DMS 273 (cell line): ENCODE measurements at regions not wholly inside any gene's neighbourhood (a gene's known extent, or its start where the extent isn't known, plus 50 kb on each side); places are given as distances from the start of the nearest gene placed in this dataset.
"Not testable (repeated sequence)": the region's sequence is repeated elsewhere in the genome, so short reads cannot be mapped to it uniquely, and the experiment has no call there.

Experiments
- DNase-seq: peaks from one replicate; lab custom pipeline; 2025; ENCODE audit not compliant: unreplicated experiment; lab: John Stamatoyannopoulos, UW

- DNase-seq, result no peak
Observed at GRCh38 chr13:62137629-62138405, 722.2 kb upstream of the PCDH20 start.

- DNase-seq, result no peak
Observed at GRCh38 chr13:62131604-62132003, 716.0 kb upstream of the PCDH20 start.

- DNase-seq, result no peak
Observed at GRCh38 chr13:62130062-62130970, 714.7 kb upstream of the PCDH20 start.

DNA sequence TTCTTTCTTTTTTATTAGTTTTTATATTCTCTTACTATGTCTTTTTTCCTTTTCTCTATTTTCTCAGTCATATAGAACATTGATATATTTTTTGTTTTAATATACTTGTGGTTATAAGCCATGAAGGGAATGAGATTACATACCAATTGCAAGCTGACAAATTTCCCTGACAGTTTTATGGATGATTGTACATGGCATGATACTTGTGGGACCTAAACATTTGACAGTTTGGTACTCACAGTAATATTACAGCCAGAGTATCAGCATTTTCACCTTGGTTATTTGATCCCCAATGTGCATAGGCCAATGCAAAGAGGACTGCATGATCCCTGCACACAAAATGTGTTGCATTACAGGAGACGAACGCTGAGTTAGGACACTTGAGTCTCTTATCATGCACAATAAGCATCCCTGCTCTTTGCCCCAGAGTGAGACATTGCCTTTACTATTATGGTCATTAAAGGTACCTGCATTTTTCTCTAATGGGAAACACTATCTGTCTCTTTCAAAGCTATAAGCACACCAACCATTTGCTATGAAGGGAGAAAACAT lies 713.4 kb upstream of the PCDH20 start:
- no peak for DNase-seq

- no peak for DNase-seq
Observed at GRCh38 chr13:62126400-62126799, 710.8 kb upstream of the PCDH20 start.

DNA sequence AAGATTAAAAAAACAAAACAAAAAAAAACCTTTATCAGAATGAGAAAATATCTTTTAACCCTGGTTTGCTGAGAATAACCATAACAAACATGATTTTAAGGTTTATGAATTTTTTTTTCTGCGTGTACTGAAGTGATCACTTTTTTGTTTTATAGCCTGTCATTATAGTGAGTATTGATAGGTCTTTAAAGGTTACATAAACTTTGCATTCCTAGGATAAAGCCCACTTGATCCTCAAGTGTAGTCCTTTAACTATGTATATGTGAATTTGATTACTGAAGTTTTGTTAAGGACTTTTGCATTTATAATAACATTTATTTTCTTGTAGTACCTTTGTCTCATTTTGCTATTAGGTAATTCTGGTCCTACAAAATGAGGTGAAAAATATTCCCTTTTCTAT lies 709.8 kb upstream of the PCDH20 start:
- DNase-seq, result no peak

DNA sequence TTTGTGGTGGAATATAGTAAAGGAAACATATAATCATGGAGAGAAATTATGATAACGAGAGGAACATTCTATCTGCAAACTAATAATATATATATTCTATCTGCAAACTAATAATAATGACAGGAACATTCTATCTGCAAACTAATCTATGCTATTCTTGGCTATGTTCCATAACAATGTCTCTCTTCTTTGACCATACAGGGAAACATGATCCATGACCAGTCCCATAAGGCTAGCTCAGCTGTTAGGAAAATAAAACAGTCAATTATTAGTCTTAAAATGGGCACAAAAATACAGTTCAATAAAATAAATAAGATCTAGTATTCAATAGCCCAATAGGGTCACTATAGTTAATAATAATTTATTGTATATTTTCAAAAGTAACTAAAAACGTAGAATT lies 707.8 kb upstream of the PCDH20 start:
- DNase-seq, result no peak

GRCh38 chr13:62122434-62122833 lies 706.8 kb upstream of the PCDH20 start:
- DNase-seq, result no peak

GRCh38 chr13:62119739-62120700 lies 704.4 kb upstream of the PCDH20 start:
- DNase-seq, result peak; percentile 27

GRCh38 chr13:62115831-62116230 lies 700.2 kb upstream of the PCDH20 start:
- DNase-seq, result no peak

GRCh38 chr13:62113179-62113578 lies 697.5 kb upstream of the PCDH20 start:
- DNase-seq, result peak; percentile 13

GRCh38 chr13:62110079-62110478 lies 694.4 kb upstream of the PCDH20 start:
- no peak for DNase-seq

DNA sequence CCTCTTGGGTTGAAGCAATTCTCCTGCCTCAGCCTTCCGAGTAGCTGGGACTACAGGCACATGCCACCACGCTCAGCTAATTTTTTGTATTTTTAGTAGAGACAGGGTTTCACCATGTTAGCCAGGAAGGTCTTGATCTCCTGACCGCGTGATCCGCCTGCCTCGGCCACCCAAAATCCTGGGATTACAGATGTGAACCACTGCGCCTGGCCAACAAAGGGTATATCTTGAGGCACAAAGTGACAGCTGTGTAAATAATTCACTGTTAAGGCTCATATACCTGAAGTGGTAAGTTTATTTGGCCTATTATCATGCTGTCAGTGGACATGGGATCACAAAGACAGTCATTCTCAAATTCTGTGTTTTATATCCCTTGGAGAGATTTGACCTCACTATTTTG lies 688.5 kb upstream of the PCDH20 start:
- DNase-seq, result not testable (repeated sequence)

DNA sequence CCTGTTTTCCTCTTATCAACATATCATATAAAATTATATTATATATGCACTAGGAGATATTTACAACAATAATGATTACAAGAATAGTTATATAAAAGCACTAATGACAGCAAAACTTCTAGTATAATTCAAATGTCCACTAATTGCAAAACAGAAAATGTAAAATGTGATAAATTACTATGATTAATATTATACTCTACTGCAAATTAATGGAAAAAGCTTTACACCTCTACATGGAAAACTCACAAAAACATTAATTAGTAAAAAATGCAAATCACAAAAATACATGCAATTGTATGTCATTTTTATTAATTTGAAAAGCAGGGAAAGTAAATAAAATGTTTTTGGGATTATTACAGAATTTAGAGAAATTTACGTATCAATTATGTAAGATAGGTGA lies 681.0 kb upstream of the PCDH20 start:
- no peak for DNase-seq

- no peak for DNase-seq
Observed at GRCh38 chr13:62094932-62095331, 679.3 kb upstream of the PCDH20 start.

DNA sequence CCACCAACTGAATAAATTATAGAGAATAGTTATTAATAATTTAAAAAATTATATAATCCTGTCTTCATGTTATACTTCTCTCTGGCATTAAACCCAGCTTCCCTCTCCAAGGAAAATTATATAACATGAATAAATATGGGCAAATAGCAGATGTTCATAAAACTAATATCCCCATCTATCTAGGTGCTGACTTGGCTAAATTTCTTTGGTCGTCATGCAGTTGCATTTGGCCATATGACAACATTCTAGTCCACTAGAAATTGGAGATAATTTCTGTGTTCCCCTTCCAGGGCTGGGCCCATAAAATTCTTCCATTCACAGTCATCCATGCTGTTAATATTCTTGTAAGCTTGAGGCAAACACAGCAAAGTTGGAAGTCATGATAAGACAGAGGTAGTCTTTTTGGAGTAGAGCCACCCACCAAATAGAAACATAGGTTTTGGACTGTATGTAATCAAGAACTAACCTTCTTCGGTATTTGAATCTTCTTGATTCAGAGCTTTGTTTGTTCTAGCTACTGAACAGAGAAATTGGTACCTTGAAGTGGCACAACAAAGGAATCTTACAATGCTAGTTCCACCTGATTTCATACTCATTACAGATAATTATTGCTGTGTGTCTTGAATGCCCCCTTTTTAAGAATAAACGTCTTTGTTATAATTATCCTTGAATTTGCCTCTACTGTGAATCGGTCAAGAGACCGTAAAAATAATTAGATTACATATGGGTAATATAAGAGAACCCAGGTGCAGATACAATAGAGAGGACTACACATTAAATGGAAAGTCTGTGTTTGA lies 678.5 kb upstream of the PCDH20 start:
- DNase-seq, result no peak

DNA sequence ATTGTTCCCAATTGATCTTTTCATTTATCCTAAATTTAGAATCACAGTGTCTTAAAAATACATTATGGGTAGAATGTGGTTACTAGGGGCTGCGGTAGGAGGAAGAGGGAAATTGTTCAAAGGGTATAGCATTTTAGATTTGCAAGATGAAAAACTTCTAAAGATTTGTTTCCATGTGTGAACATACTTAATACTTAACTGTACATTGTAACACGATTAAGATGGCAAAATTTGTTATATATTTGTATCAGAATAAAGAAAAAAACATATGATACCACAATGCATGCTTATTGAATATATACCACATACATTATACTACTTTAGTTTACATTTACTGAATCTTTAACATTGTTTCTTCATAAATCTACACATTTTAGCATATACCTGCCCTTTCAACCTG lies 677.3 kb upstream of the PCDH20 start:
- DNase-seq, result no peak

DNA sequence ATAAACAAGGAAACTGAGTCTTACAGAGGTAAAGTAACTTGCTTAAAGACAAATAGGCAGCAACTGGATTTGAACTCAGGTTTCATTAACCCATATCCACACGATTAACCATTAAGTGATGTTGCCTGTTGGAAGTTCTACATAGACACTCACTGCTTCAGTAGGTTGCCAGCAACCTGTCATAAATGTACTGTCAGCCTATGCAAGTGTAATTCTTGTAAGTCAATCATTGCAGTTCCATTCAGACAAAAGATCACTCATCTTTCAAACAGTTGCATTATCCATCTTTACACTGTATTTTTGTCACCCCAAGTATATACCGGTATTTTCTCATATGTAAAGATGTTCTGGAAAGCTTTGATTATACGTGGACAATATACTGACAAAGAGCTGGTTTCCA lies 676.9 kb upstream of the PCDH20 start:
- DNase-seq, result no peak

GRCh38 chr13:62088165-62088564 lies 672.5 kb upstream of the PCDH20 start:
- no peak for DNase-seq

DNA sequence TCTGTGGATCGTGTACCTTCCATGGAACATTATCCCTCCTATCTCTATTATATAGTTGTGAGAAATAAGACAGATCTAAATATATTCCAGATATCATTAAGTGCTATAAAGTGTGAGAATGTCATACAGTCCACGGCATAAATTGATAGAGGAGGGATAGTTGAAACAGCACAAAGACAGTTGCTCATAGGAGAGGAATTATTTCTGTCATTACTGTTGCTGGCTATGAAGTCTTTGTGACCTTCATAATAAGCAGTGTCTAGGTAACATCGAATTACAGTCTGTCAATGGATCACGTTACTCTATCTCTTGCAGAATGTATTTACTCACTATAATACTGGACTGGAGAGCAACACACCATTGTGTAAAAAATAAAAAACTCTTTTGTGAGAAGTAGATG lies 671.5 kb upstream of the PCDH20 start:
- DNase-seq, result no peak
